HUES64 (cell line): ENCODE measurements at regions not wholly inside any gene's neighbourhood (a gene's known extent, or its start where the extent isn't known, plus 50 kb on each side); places are given as distances from the start of the nearest gene placed in this dataset.

Source experiments
- H3K27ac ChIP-seq: 2 replicates; pipeline ENCODE4 v1.7.0; 2013; ENCODE audit warnings: low read depth, low read length, inconsistent platforms
- H3K27me3 ChIP-seq: 2 replicates; pipeline ENCODE4 v1.6.1; 2013; ENCODE audit warnings: mild to moderate bottlenecking, low read length; ENCODE audit not compliant: insufficient read depth
- H3K36me3 ChIP-seq: 2 replicates; pipeline ENCODE4 v1.6.1; 2013; ENCODE audit warnings: mild to moderate bottlenecking, low read length; ENCODE audit not compliant: insufficient read depth
- H3K4me1 ChIP-seq: 2 replicates; pipeline ENCODE4 v1.6.1; 2013; ENCODE audit warnings: mild to moderate bottlenecking, low read length, moderate library complexity; ENCODE audit not compliant: insufficient read depth
- H3K4me3 ChIP-seq: 2 replicates; pipeline ENCODE4 v1.5.1; 2013; ENCODE audit warnings: mild to moderate bottlenecking, low read length, moderate library complexity
- H3K9ac ChIP-seq: 2 replicates; pipeline ENCODE4 v1.6.1; 2013; ENCODE audit warnings: mild to moderate bottlenecking, low read depth, low read length
- H3K9me3 ChIP-seq: 2 replicates; pipeline ENCODE4 v1.6.1; 2013; ENCODE audit warnings: low read depth, low read length; ENCODE audit not compliant: insufficient read depth
- WGBS: fragments of 150-250, 120-280 bp; methylation state at CpG from one replicate; pipeline ENCODE4 v1.1.7; 2013; ENCODE audit warnings: missing lambda C conversion rate; 5-methylcytosine and 5-hydroxymethylcytosine counted together

- no peaks in the 10 kb centered on the region for H3K36me3 ChIP-seq
- 24% methylated on average over 3 of the region's 3 CpGs for WGBS
- no peak overlapping the region for H3K4me3 ChIP-seq
- no peaks in the 10 kb centered on the region for H3K27me3 ChIP-seq
- H3K4me1 ChIP-seq, result peaks cover 45% of the 10 kb centered on the region
- H3K27ac ChIP-seq, result no peak overlapping the region
- no peak overlapping the region for H3K9ac ChIP-seq
- no peaks in the 10 kb centered on the region for H3K9me3 ChIP-seq
Measured at GRCh38 chr16:6193718-6194117, 1096.1 kb upstream of the EEF2KMT start.

- Histone ChIP-seq H3K36me3 (no peaks in the 10 kb centered on the region), H3K9ac (no peak overlapping the region), H3K9me3 (no peaks in the 10 kb centered on the region), H3K4me1 (peaks cover 38% of the 10 kb centered on the region), H3K27ac (no peak overlapping the region), H3K27me3 (no peaks in the 10 kb centered on the region), H3K4me3 (no peak overlapping the region)
- 98% methylated on average over 4 of the region's 5 CpGs for WGBS
Measured at GRCh38 chr16:6192984-6193383, 1095.4 kb upstream of the EEF2KMT start.

DNA sequence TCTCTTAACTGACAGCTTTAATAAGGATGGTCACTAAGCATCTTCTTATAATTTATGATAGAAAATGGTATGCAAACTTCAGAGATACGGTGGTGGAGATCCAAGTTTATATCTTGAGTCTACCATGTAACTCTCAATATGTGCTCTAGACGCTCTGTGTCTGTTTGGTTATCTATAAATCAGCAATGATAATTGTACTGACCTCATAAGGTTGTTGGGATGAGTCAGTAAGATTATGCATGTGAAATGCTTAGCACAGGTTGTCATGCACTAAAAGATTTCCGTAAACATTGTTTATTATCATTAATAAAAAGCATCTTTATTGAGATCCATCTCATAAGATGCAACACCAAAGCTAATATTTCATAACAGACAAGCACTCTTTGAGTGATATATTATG, 1094.9 kb upstream of the EEF2KMT start:
- no peaks in the 10 kb centered on the region for H3K9me3 ChIP-seq
- peaks cover 33% of the 10 kb centered on the region for H3K4me1 ChIP-seq
- WGBS, result 90% methylated on average over 3 of the region's 3 CpGs
- no peaks in the 10 kb centered on the region for H3K27me3 ChIP-seq
- H3K9ac ChIP-seq, result no peak overlapping the region
- no peak overlapping the region for H3K4me3 ChIP-seq
- H3K27ac ChIP-seq, result no peak overlapping the region
- H3K36me3 ChIP-seq, result no peaks in the 10 kb centered on the region

DNA sequence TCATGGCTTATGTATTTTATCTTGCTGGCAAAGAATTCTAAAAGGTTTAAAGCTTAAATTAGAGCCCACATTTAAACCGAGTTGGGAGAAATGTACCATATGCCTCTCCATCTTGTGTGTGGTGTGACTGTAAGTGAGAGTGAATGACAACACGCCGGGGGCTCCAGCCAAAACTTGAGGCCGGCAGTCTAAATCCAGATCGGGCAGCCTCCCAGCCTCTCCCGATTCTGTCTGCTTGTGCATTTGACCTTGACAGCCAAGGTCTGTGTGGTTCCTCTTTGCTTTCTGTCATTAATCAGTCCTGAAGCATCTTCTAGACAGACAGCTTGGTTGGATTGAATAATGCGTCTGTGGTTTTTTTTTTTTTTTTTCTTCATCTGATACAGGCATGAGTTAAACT, 1093.2 kb upstream of the EEF2KMT start:
- Histone ChIP-seq H3K27ac (no peak overlapping the region), H3K27me3 (no peaks in the 10 kb centered on the region), H3K9ac (no peak overlapping the region), H3K4me3 (no peak overlapping the region), H3K4me1 (peaks cover 19% of the 10 kb centered on the region), H3K9me3 (no peaks in the 10 kb centered on the region), H3K36me3 (no peaks in the 10 kb centered on the region)
- 93% methylated on average over 7 of the region's 7 CpGs for WGBS

DNA sequence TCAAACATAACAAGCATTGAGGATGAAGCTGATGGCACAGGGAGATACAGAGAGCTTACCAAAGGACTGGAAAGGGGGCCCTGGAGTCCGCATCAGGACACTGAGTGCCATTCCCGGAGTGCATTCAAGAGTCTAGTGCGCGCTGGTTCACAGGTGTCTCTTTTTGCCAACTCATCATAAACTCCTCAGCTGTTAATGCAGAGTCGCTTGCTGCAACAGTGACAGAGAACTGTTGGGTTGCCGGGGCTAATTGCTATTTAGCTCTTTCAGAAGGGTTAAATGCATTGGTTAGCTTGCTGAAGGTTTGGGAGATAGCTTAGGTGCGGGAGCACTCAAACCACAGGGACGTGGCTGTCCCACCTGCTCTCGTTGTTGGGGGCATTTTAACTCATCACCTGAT, 1091.6 kb upstream of the EEF2KMT start:
- 93% methylated on average over 9 of the region's 9 CpGs for WGBS
- Histone ChIP-seq H3K9ac (no peak overlapping the region), H3K27ac (no peak overlapping the region), H3K4me1 (peaks cover 8% of the 10 kb centered on the region), H3K4me3 (no peak overlapping the region), H3K36me3 (no peaks in the 10 kb centered on the region), H3K9me3 (no peaks in the 10 kb centered on the region), H3K27me3 (no peaks in the 10 kb centered on the region)

GRCh38 chr16:6177616-6178180, 1080.1 kb upstream of the EEF2KMT start:
- 89% methylated on average over 5 of the region's 5 CpGs for WGBS

DNA sequence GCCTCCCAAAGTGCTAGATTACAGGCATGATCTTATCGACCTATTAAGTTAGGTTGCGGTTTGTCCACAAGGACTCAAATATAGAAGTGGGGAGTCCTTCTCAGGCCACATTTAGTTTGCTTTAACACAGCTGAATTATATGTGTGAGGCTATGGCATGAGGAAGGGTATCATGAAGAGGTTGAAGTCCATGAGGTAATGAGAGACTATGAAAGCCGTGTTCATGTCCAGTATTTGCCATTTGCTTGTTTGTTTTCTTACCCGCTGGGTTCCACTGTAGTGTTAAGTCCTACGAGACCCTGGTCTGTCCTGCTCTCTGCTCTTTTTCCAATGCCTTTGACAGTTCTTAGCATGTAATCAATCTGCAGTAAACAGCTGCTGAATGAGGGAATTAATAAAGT, 1072.4 kb upstream of the EEF2KMT start:
- WGBS, result 97% methylated on average over 5 of the region's 5 CpGs
- no peaks in the 10 kb centered on the region for H3K27me3 ChIP-seq
- H3K4me1 ChIP-seq, result peaks cover 10% of the 10 kb centered on the region; the same call in 1 of the 2 replicates
- H3K9me3 ChIP-seq, result no peaks in the 10 kb centered on the region
- H3K9ac ChIP-seq, result no peak overlapping the region
- H3K4me3 ChIP-seq, result no peak overlapping the region
- no peaks in the 10 kb centered on the region for H3K36me3 ChIP-seq
- H3K27ac ChIP-seq, result no peak overlapping the region

More at GRCh38 chr16:6177616-6178180, 1080.1 kb upstream of the EEF2KMT start:
- Histone ChIP-seq H3K27me3 (no peaks in the 10 kb centered on the region), H3K9me3 (no peaks in the 10 kb centered on the region), H3K4me3 (no peak overlapping the region), H3K4me1 (peaks cover 23% of the 10 kb centered on the region), H3K9ac (no peak overlapping the region), H3K27ac (no peak overlapping the region), H3K36me3 (no peaks in the 10 kb centered on the region)

- Histone ChIP-seq H3K4me3 (no peak overlapping the region), H3K9ac (no peak overlapping the region)
- 81% methylated on average over 11 of the region's 11 CpGs for WGBS
Measured at GRCh38 chr16:6165330-6165979, 1067.9 kb upstream of the EEF2KMT start.

GRCh38 chr16:6160871-6161270, 1063.3 kb upstream of the EEF2KMT start:
- Histone ChIP-seq H3K4me3 (no peak overlapping the region), H3K4me1 (peaks cover 16% of the 10 kb centered on the region), H3K27ac (no peak overlapping the region), H3K27me3 (no peaks in the 10 kb centered on the region), H3K36me3 (no peaks in the 10 kb centered on the region), H3K9ac (no peak overlapping the region), H3K9me3 (no peaks in the 10 kb centered on the region)
- 90% methylated on average over 10 of the region's 10 CpGs for WGBS

More at GRCh38 chr16:6165330-6165979, 1067.9 kb upstream of the EEF2KMT start:
- no peak overlapping the region for H3K27ac ChIP-seq
- peaks cover 16% of the 10 kb centered on the region for H3K4me1 ChIP-seq
- no peaks in the 10 kb centered on the region for H3K27me3 ChIP-seq
- H3K9me3 ChIP-seq, result no peaks in the 10 kb centered on the region
- H3K36me3 ChIP-seq, result no peaks in the 10 kb centered on the region

- Histone ChIP-seq H3K9ac (no peak overlapping the region), H3K36me3 (no peaks in the 10 kb centered on the region), H3K4me3 (no peak overlapping the region), H3K27ac (no peak overlapping the region), H3K9me3 (no peaks in the 10 kb centered on the region), H3K4me1 (peaks cover 11% of the 10 kb centered on the region), H3K27me3 (no peaks in the 10 kb centered on the region)
- WGBS, result 93% methylated on average over 3 of the region's 3 CpGs
Measured at GRCh38 chr16:6160303-6160702, 1062.7 kb upstream of the EEF2KMT start.

- H3K4me3 ChIP-seq, result no peak overlapping the region
- no peaks in the 10 kb centered on the region for H3K36me3 ChIP-seq
- no peaks in the 10 kb centered on the region for H3K9me3 ChIP-seq
- 100% methylated on average over 4 of the region's 4 CpGs for WGBS
- no peak overlapping the region for H3K9ac ChIP-seq
- H3K27me3 ChIP-seq, result no peaks in the 10 kb centered on the region
- no peak overlapping the region for H3K27ac ChIP-seq
- no peaks in the 10 kb centered on the region for H3K4me1 ChIP-seq
Measured at GRCh38 chr16:6157806-6158205, 1060.2 kb upstream of the EEF2KMT start.
